PC-3 (cell line): ENCODE measurements at regions not wholly inside any gene's neighbourhood (a gene's known extent, or its start where the extent isn't known, plus 50 kb on each side); places are given as distances from the start of the nearest gene placed in this dataset.

Experiments
- CTCF ChIP-seq: fragments of 300-600 bp; sonication (generic); conservative IDR thresholded peaks from 2 replicates; pipeline ENCODE4 v1.5.1; 2017; ENCODE audit warnings: antibody characterized with exemption, low read depth, mild to moderate bottlenecking, low read length
- EZH2 ChIP-seq: fragments of 300-600 bp; sonication (generic); IDR thresholded peaks from one replicate; pipeline ENCODE4 v1.6.1; 2017; ENCODE audit warnings: antibody characterized with exemption, mild to moderate bottlenecking, low read length; ENCODE audit not compliant: unreplicated experiment

- no peak for TF ChIP-seq EZH2
- TF ChIP-seq CTCF: no peak
These were observed 911.3 kb upstream of the LCORL start for GRCh38 chr4:18932730-18933339.
